ENCODE measurements at regions not wholly inside any gene's neighbourhood (a gene's known extent, or its start where the extent isn't known, plus 50 kb on each side); places are given as distances from the start of the nearest gene placed in this dataset.

GRCh38 chr12:24424376-24424775, 474.9 kb upstream of the SOX5 start:
- no peak for DNase-seq (ENCODE audit: low read depth in 2 of 2)

- DNase-seq (ENCODE audit: low read depth in 2 of 2): no peak
These were observed 474.1 kb upstream of the SOX5 start for GRCh38 chr12:24423611-24424010.

GRCh38 chr12:24421759-24422158, 472.3 kb upstream of the SOX5 start:
- DNase-seq (ENCODE audit: low read depth in 2 of 2): no peak

GRCh38 chr12:24418157-24418556, 468.7 kb upstream of the SOX5 start:
- no peak for DNase-seq (ENCODE audit: low read depth in 2 of 2)

DNA sequence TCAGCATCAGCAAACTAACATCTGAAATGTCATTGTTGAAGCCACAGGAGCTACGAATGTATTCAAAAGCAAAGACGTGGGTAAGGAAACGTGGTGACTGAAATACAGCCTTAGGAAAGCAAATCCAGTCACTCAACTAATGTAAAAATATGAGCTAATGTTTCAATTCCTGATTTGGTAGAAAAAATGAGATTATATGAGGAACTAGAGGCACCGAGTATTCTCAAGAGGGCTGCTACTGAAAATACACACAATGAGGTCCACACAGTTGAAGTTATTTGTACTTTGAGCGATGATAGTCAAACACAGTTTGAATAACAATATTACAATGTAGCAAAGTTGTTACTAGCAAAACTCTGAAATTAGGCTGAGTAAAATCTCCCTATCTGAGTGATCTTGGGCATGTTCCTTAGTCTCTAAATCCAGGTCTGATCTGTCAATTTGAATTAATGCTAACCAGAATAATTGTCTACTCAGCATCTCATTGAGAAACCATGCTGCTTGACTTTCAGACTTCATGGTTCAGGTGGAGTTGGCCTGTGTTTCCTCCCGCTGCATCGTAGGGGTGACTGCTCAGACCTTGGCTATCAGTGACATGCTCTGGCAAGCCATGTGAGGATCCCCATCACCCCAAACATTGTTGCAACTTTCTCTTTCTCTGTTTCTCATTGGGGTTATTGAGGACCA, 467.1 kb upstream of the SOX5 start:
- DNase-seq (ENCODE audit: low read depth in 2 of 2): no peak

- DNase-seq (ENCODE audit: low read depth in 2 of 2): no peak
These were observed 466.5 kb upstream of the SOX5 start for GRCh38 chr12:24415934-24416333.

GRCh38 chr12:24414480-24414879, 465.0 kb upstream of the SOX5 start:
- no peak for DNase-seq (ENCODE audit: low read depth in 2 of 2)

DNA sequence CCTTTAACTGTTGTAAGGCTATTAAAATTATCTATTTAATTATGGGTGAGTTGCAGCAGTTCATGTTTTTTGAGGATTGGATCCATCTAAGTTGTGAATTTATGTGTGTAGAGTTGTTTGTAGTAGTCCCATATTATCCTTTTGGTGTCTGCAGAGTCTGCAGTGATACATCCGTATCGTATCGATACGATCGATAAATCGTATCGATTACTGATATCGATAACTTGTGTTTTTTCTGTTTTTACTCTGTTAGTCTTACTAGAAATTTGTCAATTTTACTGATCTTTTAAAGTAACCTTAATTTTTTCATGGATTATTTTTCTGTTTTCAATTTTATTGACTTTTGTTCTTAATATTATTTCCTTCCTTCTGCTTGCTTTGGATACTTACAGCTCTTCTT, 462.5 kb upstream of the SOX5 start:
- no peak for DNase-seq (ENCODE audit: low read depth in 2 of 2)

- no peak for DNase-seq (ENCODE audit: low read depth in 2 of 2)
These were observed 460.4 kb upstream of the SOX5 start for GRCh38 chr12:24409868-24410267.

DNA sequence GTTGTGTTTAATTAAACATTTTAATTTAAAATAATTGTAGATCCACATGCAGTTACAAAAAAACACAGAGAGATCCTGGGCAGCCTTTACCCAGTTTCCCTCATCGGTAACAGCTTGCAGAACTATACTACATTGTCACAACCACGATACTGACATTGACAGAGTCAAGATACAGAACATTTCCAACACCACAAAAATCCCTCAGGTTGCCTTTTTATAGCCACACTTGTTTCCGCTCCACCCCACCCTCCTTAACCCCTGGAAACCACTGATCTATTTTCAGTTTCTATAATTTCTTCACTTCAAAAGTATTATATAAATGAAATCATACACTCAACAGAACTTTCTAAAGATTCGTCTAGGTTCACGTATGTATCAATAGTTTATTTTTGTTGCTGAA, 458.8 kb upstream of the SOX5 start:
- no peak for DNase-seq (ENCODE audit: low read depth in 2 of 2)

- DNase-seq (ENCODE audit: low read depth in 2 of 2): no peak
These were observed 458.4 kb upstream of the SOX5 start for GRCh38 chr12:24407884-24408283.

- DNase-seq (ENCODE audit: low read depth in 2 of 2): no peak
These were observed 454.8 kb upstream of the SOX5 start for GRCh38 chr12:24404086-24404815.

DNA sequence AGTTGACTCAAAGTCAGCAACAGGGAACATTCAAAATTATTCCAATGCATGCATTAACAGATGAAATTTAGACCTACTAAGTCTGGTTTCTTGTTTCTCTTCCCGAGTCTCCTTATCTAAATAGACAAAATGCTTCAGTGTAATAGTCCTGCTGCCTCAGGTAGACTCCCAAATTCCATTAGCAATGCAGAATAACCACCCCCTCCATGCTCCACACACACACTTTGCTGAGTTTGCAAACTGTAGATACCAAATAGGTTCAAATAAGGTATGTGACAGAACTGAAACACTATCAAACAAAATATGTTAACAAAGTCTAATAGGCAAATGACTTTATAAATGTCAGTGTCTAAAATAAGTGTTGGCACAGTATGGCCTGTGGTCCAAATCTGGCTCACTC, 451.1 kb upstream of the SOX5 start:
- DNase-seq (ENCODE audit: low read depth in 2 of 2): no peak

DNA sequence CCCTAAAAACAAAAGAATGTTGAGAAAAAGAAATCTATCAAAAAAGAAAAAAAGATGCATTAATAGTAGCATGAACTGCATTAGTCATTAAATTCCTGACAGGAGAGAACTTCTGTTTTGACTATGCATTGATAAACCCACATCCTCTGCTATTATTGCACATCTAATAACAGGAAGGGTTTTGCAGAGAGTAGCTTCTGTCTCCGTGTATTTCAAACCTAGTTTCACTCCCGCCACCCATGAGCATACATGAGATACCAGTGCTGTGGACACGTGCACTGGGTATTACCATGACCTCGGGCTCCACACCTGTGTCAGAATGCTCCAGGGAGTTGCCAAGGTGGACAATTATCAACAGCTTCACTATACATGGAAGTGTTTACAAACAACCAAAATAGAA, 449.1 kb upstream of the SOX5 start:
- DNase-seq (ENCODE audit: low read depth in 2 of 2): no peak

DNA sequence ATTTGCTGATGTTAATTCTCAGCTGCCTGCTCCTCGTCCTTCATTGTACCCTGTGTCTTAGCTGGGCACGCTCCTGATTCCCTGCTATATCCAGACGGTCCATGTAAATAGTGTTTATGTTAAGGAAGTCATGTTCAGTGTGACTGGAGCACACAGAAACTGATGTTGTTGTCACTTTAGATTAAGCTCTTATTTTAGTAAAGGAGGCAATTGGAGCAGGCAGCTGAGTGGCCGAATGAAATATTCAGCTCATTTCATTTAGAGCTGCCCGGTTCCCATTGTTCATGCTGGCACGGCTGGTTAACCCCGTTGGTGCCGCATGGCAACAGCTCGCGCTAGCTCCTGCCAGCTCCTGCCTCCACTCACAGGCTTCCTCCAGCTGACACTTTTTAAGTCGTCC, 446.8 kb upstream of the SOX5 start:
- no peak for DNase-seq (ENCODE audit: low read depth in 2 of 2)

- no peak for DNase-seq (ENCODE audit: low read depth in 2 of 2)
These were observed 444.8 kb upstream of the SOX5 start for GRCh38 chr12:24394246-24394645.

DNA sequence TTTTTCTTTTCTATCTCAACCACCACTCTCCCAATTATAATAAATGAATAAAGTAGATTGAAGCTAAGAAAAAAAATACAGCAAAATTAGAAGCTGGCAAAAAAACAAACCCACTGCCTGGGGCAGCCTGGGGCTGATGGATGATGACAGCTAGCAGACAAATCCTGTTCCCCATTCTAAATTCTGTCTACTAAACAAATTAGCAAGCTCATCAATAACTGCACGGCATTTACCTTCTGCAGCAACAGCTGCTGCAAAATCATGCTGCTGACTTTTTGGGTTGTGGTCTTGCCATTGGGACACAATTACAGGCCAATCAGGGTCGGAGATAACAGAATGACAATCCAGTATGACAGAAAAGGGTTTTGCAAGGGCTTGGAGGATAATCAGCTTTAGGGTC, 443.6 kb upstream of the SOX5 start:
- DNase-seq (ENCODE audit: low read depth in 2 of 2): no peak

- DNase-seq (ENCODE audit: low read depth in 2 of 2): no peak
These were observed 439.9 kb upstream of the SOX5 start for GRCh38 chr12:24389394-24389793.

GRCh38 chr12:24387381-24387780, 437.9 kb upstream of the SOX5 start:
- DNase-seq (ENCODE audit: low read depth in 2 of 2): no peak

- no peak for DNase-seq (ENCODE audit: low read depth in 2 of 2)
These were observed 437.4 kb upstream of the SOX5 start for GRCh38 chr12:24386836-24387235.

GRCh38 chr12:24381790-24382189, 432.3 kb upstream of the SOX5 start:
- no peak for DNase-seq (ENCODE audit: low read depth in 2 of 2)

DNA sequence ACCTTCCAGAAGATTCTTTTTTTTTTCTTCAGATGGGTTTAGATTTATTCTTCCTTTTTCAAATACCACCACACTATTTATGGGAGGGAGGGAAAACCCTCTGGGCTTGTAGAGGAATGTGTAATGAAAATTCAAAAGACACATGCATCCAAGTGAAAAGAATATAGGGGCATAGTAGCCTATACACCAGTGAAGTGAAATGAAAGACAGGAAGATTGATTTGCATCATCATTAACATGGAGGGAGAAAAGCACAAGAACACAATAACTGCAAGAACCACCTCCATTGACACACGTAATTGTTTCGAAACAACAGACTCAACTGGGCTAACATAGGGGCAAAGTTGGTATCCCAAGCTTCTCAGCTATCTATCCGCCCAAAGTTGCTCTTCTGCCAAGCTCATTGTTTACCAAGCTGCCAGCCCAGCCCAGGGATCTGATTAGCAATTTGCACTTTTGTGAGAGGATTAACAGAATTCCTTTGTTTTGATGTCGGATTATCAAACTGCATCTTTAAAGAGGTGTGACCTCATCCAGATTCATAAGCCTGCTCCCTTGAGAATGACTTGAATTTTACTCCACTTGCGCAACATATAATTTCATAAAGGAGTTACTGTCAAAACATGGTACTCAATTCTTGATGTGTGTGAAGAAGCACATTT, 430.5 kb upstream of the SOX5 start:
- DNase-seq (ENCODE audit: low read depth in 2 of 2): no peak

DNA sequence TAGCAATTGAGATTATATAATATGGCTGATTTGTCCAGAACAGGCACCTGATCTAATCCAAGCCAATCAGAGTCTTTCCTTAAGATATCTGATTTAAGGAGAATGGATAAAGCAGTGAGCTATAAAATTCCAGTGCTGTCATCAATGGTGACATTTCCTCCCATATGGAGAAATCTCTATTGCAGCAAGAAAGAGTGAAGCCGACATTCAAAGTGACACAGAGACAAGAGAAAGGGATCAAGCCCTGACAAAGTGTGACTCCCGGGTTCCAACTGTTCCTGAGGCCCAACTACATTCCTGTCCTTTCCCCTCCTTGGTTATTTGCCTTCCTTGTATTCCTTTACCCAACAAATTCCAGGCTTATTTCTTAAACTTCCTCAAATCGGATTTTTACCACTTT, 430.0 kb upstream of the SOX5 start:
- no peak for DNase-seq (ENCODE audit: low read depth in 2 of 2)

Data from dermis microvascular lymphatic vessel endothelial cell (primary cell).